Ishikawa (cell line): ENCODE measurements at regions not wholly inside any gene's neighbourhood (a gene's known extent, or its start where the extent isn't known, plus 50 kb on each side); places are given as distances from the start of the nearest gene placed in this dataset.

Experiments used
- CEBPB ChIP-seq: IDR thresholded peaks from 2 replicates; pipeline ENCODE4 v1.6.1; 2012
- CREB1 ChIP-seq: IDR thresholded peaks from 2 replicates; pipeline ENCODE4 v1.6.1; 2012; ENCODE audit warnings: low read depth
- EGR1 ChIP-seq: IDR thresholded peaks from 2 replicates; pipeline ENCODE4 v1.6.1; 2012
- EP300 ChIP-seq: IDR thresholded peaks from 2 replicates; pipeline ENCODE4 v1.6.1; 2012; ENCODE audit warnings: borderline replicate concordance
- FOXM1 ChIP-seq: IDR thresholded peaks from 2 replicates; pipeline ENCODE4 v1.6.1; 2012; ENCODE audit warnings: low read depth, borderline replicate concordance
- MAX ChIP-seq: IDR thresholded peaks from 2 replicates; pipeline ENCODE4 v1.6.1; 2012
- NFIC ChIP-seq: IDR thresholded peaks from 2 replicates; pipeline ENCODE4 v1.6.1; 2012
- RAD21 ChIP-seq: IDR thresholded peaks from 2 replicates; pipeline ENCODE4 v1.6.1; 2012; ENCODE audit warnings: low read depth
- REST ChIP-seq: IDR thresholded peaks from 2 replicates; pipeline ENCODE4 v1.6.1; 2012; ENCODE audit warnings: low read depth, mild to moderate bottlenecking
- TAF1 ChIP-seq: IDR thresholded peaks from 2 replicates; pipeline ENCODE4 v1.6.1; 2012; ENCODE audit warnings: low read depth, mild to moderate bottlenecking
- TCF12 ChIP-seq: IDR thresholded peaks from 2 replicates; pipeline ENCODE4 v1.6.1; 2012; ENCODE audit warnings: low read depth
- TEAD4 ChIP-seq: IDR thresholded peaks from 2 replicates; pipeline ENCODE4 v1.6.1; 2012
- USF1 ChIP-seq: IDR thresholded peaks from 2 replicates; pipeline ENCODE4 v1.6.1; 2012
- YY1 ChIP-seq: IDR thresholded peaks from 2 replicates; pipeline ENCODE4 v1.6.1; 2012; ENCODE audit warnings: low read depth
- ZBTB7A ChIP-seq: IDR thresholded peaks from 2 replicates; pipeline ENCODE4 v1.6.1; 2012; ENCODE audit warnings: low read depth

- TF ChIP-seq TCF12 (no peak), CREB1 (no peak)
These were observed 325.9 kb downstream of the KLF12 start for GRCh38 chr13:73808318-73808717.

GRCh38 chr13:73803997-73804396, 330.2 kb downstream of the KLF12 start:
- TF ChIP-seq TEAD4 (no peak), MAX (no peak), FOXM1 (no peak), REST (no peak), RAD21 (no peak), TCF12 (no peak), EP300 (no peak), TAF1 (no peak), NFIC (no peak), EGR1 (no peak), YY1 (no peak), CEBPB (no peak)

- TF ChIP-seq USF1, result no peak
- no peak for TF ChIP-seq CEBPB
- TF ChIP-seq ZBTB7A, result no peak
- TF ChIP-seq CREB1, result no peak
- no peak for TF ChIP-seq RAD21
- no peak for TF ChIP-seq TAF1
- TF ChIP-seq EP300, result no peak
- TF ChIP-seq TCF12, result no peak
- TF ChIP-seq MAX, result no peak
- no peak for TF ChIP-seq TEAD4
- no peak for TF ChIP-seq NFIC
- TF ChIP-seq REST, result no peak
- TF ChIP-seq FOXM1, result no peak
- TF ChIP-seq EGR1, result no peak
These were observed 334.2 kb downstream of the KLF12 start for GRCh38 chr13:73800011-73800410.

GRCh38 chr13:73794755-73795154, 339.4 kb downstream of the KLF12 start:
- TF ChIP-seq CEBPB, result no peak
- no peak for TF ChIP-seq TEAD4
- TF ChIP-seq EP300, result no peak
- TF ChIP-seq CREB1, result no peak
- TF ChIP-seq TCF12, result no peak
- no peak for TF ChIP-seq ZBTB7A
- no peak for TF ChIP-seq TAF1
- TF ChIP-seq FOXM1, result no peak
- no peak for TF ChIP-seq REST
- no peak for TF ChIP-seq NFIC
- TF ChIP-seq YY1, result no peak
- no peak for TF ChIP-seq EGR1
- TF ChIP-seq RAD21, result no peak
- TF ChIP-seq USF1, result no peak
- no peak for TF ChIP-seq MAX

GRCh38 chr13:73793361-73793760, 340.8 kb downstream of the KLF12 start:
- TF ChIP-seq CREB1 (no peak), EGR1 (no peak)
